ENCODE measurements at regions not wholly inside any gene's neighbourhood (a gene's known extent, or its start where the extent isn't known, plus 50 kb on each side); places are given as distances from the start of the nearest gene placed in this dataset.

DNA sequence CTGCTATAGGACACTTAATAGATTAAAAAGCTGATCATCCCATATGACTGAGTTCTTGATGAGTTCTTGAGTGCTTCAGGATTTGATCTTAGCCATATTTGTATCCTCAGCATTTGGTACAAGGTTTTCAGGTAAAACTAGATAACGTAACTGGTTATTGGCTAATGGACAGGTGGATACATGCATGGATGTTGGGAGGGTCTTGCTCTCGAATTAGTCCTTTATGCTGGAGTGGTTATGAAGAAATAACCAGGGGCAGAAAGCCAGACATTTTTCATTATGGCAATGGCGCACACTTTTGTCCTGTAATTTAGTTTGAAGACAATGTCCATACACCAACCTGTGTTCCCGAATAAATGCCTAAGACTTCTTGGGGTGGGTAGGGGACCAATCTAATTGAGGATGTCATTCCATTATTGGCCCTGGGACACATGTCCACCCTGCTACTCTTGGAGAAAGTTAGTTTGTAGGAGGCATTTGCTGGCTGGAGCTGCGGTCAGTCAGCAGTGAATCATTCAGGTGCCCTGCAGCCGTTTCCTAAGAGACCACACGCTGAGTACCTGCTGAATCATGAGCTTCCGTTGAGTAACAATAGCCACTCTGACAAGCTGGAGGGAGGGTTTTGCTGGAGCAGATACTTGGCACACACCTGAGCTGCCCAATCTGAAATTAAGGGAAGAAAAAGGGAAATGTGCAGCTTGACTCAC, 194.4 kb downstream of the FOXA2 start:
- H2AFZ ChIP-seq: no peak overlapping the region
- ChIA-PET CTCF (interaction anchor here (0.6 kb wide), 1 partner anchor 450 kb away, joined by 3 read pairs; no protein-coding TSS in a partner anchor), POLR2A (ENCODE audit: unreplicated experiment) (interaction anchor here (0.6 to 0.7 kb wide), 4 partner anchors 13 to 673 kb away, joined by 3 to 6 read pairs (median 4); no protein-coding TSS in a partner anchor)
- H3K27ac ChIP-seq: peak overlapping the region; percentile 78
- no peak overlapping the region for H3K4me3 ChIP-seq
- H3F3A ChIP-seq (ENCODE audit: insufficient read depth, low read depth): peaks cover 20% of the 10 kb centered on the region
- no peaks in the 10 kb centered on the region for H3K9me2 ChIP-seq (ENCODE audit: insufficient read depth)
- peak; percentile 87 to 96 for DNase-seq
- no peaks in the 10 kb centered on the region for H3K36me3 ChIP-seq (ENCODE audit: low read depth)
- H3K27me3 ChIP-seq (ENCODE audit: insufficient read depth, low read depth): no peaks in the 10 kb centered on the region
- H3K9me3 ChIP-seq (ENCODE audit: insufficient read depth, low read depth): no peaks in the 10 kb centered on the region
- H3K4me2 ChIP-seq: peak overlapping the region; percentile 53
- TF ChIP-seq, protein P1, sequence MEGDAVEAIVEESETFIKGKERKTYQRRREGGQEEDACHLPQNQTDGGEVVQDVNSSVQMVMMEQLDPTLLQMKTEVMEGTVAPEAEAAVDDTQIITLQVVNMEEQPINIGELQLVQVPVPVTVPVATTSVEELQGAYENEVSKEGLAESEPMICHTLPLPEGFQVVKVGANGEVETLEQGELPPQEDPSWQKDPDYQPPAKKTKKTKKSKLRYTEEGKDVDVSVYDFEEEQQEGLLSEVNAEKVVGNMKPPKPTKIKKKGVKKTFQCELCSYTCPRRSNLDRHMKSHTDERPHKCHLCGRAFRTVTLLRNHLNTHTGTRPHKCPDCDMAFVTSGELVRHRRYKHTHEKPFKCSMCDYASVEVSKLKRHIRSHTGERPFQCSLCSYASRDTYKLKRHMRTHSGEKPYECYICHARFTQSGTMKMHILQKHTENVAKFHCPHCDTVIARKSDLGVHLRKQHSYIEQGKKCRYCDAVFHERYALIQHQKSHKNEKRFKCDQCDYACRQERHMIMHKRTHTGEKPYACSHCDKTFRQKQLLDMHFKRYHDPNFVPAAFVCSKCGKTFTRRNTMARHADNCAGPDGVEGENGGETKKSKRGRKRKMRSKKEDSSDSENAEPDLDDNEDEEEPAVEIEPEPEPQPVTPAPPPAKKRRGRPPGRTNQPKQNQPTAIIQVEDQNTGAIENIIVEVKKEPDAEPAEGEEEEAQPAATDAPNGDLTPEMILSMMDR (conservative IDR thresholded peaks at IDR 0.05): no peak
- no peak for TF ChIP-seq EZH2 (IDR thresholded peaks at IDR 0.05; ENCODE audit: low read depth)
- BruUV-seq (replicated peaks): no TSS peak
- no peaks in the 10 kb centered on the region for H3K79me2 ChIP-seq (ENCODE audit: low read depth)
- peaks cover 51% of the 10 kb centered on the region for H3K4me1 ChIP-seq (replicated peaks; ENCODE audit: insufficient read depth)
- intact Hi-C loops (cut with micrococcal nuclease; ENCODE audit: unreplicated experiment): loop anchor here (1.0 to 10.0 kb wide), 6 partner anchors 9 to 961 kb away; partner anchors contain the start of genes FOXA2 and NXT1
- H4K20me1 ChIP-seq (ENCODE audit: insufficient read depth): no peaks in the 10 kb centered on the region

DNA sequence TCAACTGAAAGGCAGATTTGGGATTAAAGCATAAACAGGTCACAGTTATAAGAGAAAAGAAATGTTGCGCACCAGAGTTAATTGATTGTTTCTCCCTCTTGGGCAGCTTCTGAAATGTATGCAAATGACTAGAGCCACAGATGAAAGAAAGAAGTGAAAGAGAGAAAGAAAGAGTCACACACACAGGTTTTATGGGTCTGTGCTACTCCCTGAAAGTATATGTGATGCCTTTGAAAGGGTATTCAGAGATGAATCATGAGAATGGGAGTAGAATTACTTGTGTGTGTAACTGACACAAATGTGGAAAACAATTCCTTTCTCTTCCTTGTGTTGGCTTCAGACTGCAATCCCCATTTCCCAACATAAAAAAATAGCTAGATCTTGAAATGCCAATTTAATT, 196.9 kb downstream of the FOXA2 start:
- CTCF ChIA-PET: no interaction called here
- Histone ChIP-seq H3K27me3 (ENCODE audit: insufficient read depth, low read depth) (no peaks in the 10 kb centered on the region), H3F3A (ENCODE audit: insufficient read depth, low read depth) (peaks cover 20% of the 10 kb centered on the region), H3K4me2 (no peak overlapping the region), H3K4me1 (replicated peaks; ENCODE audit: insufficient read depth) (peaks cover 58% of the 10 kb centered on the region), H3K36me3 (ENCODE audit: low read depth) (no peaks in the 10 kb centered on the region), H3K9me2 (ENCODE audit: insufficient read depth) (no peaks in the 10 kb centered on the region), H3K9me3 (ENCODE audit: insufficient read depth, low read depth) (no peaks in the 10 kb centered on the region), H3K27ac (no peak overlapping the region), H3K79me2 (ENCODE audit: low read depth) (no peaks in the 10 kb centered on the region), H4K20me1 (ENCODE audit: insufficient read depth) (no peaks in the 10 kb centered on the region), H3K4me3 (no peak overlapping the region), H2AFZ (no peak overlapping the region)
- no TSS peak for BruUV-seq (replicated peaks)
- no peak for DNase-seq
- intact Hi-C loops (cut with micrococcal nuclease; ENCODE audit: unreplicated experiment): loop anchor here (5.0 kb wide), 1 partner anchor 195 kb away; the partner anchor contains the start of gene FOXA2
- POLR2A ChIA-PET (ENCODE audit: unreplicated experiment): no interaction called here
- no peak for TF ChIP-seq EZH2 (IDR thresholded peaks at IDR 0.05; ENCODE audit: low read depth)
- TF ChIP-seq, protein P1 (conservative IDR thresholded peaks at IDR 0.05): no peak

DNA sequence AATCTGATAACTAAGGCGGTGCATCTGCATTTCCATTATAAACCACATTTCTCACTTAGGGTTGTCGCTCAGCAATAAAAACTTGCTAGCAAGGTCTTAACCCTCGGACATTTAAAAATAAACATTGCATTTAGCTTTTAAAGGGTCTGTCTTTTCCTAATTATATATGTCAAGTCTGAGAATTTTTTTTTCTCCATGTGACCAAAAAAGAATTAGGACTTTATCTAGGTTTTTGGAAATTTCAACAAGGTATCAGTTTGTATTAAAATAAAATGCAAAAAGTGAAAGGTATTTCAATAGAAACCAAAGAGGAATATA, 198.1 kb downstream of the FOXA2 start:
- ChIA-PET POLR2A (ENCODE audit: unreplicated experiment) (interaction anchor here (0.7 kb wide), 1 partner anchor 127 kb away, joined by 3 read pairs; no protein-coding TSS in a partner anchor), CTCF (no interaction called here)
- intact Hi-C loops (cut with micrococcal nuclease; ENCODE audit: unreplicated experiment): loop anchor here (1.0 to 5.0 kb wide), 3 partner anchors 47 to 298 kb away; partner anchors contain the start of gene FOXA2

More for the DNA sequence above, 198.1 kb downstream of the FOXA2 start:
- no peak overlapping the region for H3K4me2 ChIP-seq
- no peak for DNase-seq
- H3K27ac ChIP-seq: no peak overlapping the region
- H3F3A ChIP-seq (ENCODE audit: insufficient read depth, low read depth): peaks cover 20% of the 10 kb centered on the region
- no peaks in the 10 kb centered on the region for H4K20me1 ChIP-seq (ENCODE audit: insufficient read depth)
- peaks cover 48% of the 10 kb centered on the region for H3K4me1 ChIP-seq (replicated peaks; ENCODE audit: insufficient read depth)
- TF ChIP-seq, protein P1 (conservative IDR thresholded peaks at IDR 0.05): 0 out of 2 replicates have a peak, but pooled peaks have one; percentile 11
- TF ChIP-seq EZH2 (IDR thresholded peaks at IDR 0.05; ENCODE audit: low read depth): no peak
- H2AFZ ChIP-seq: no peak overlapping the region
- H3K9me2 ChIP-seq (ENCODE audit: insufficient read depth): no peaks in the 10 kb centered on the region
- no peak overlapping the region for H3K4me3 ChIP-seq
- H3K27me3 ChIP-seq (ENCODE audit: insufficient read depth, low read depth): no peaks in the 10 kb centered on the region
- no peaks in the 10 kb centered on the region for H3K79me2 ChIP-seq (ENCODE audit: low read depth)
- BruUV-seq (replicated peaks): no TSS peak
- H3K36me3 ChIP-seq (ENCODE audit: low read depth): no peaks in the 10 kb centered on the region
- no peaks in the 10 kb centered on the region for H3K9me3 ChIP-seq (ENCODE audit: insufficient read depth, low read depth)
